HPDE6-E6E7 (cell line): ENCODE measurements at regions not wholly inside any gene's neighbourhood (a gene's known extent, or its start where the extent isn't known, plus 50 kb on each side); places are given as distances from the start of the nearest gene placed in this dataset.

Experiments used
- DNase-seq: peaks from one replicate; pipeline ENCODE4 v3.0.0; 2011; ENCODE audit warnings: missing footprints; ENCODE audit errors: extremely low spot score

DNA sequence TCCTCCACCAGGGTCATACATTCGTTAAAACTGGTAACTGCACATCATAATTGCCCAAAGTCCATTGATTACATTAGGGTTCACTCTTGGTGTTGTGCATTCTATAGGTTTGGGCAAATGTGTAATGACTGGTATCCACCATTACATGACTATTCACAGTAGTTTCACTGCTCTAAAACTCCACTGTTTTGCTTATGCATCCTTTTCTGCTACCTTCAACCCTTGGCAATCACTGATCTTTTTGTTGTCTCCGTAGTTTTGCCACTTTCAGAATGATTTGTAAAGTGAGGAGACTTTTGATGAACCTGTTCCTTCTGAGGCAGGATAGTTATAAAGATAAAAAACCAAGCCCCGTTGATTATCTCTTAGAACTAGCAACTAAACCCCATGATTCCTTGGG is 187.3 kb upstream of the MCHR2 start:
- DNase-seq = no peak

DNA sequence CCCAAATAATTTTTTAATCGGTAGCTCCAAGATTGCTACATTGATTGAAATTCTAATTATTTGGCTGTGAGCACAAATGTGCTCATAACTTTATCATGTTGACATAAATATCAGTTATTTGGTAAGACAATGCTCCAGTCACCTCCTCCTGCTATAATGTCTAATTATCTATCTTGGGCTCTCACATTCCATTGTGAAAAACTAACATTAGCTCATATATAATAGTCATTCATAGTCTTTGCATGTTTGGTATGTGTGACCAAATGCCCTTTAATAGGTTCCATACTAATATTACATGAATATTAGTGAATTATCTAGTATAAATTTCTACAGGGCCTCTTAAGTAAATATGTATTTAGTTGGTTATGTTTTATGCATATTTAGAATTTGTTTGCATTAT is 185.6 kb upstream of the MCHR2 start:
- DNase-seq = no peak

DNA sequence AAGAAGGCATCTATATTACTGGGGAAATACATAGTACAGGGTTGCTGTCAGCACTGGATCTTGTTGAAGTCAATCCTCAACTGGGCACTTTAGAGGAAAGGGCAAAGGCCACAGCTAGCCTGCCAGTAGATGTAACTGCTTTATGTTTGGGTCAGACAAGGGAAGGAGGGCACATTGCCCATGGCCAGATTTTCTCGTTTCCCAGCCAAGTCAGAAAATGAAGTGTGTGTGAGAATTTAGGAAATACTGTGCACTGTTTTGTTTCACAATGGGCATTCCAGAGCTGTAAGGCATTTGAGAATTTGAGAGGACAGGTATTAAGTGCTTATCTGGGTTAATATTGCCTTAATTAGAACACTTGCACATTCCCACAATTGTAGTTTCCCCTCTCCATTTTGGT is 183.9 kb upstream of the MCHR2 start:
- no peak for DNase-seq

DNA sequence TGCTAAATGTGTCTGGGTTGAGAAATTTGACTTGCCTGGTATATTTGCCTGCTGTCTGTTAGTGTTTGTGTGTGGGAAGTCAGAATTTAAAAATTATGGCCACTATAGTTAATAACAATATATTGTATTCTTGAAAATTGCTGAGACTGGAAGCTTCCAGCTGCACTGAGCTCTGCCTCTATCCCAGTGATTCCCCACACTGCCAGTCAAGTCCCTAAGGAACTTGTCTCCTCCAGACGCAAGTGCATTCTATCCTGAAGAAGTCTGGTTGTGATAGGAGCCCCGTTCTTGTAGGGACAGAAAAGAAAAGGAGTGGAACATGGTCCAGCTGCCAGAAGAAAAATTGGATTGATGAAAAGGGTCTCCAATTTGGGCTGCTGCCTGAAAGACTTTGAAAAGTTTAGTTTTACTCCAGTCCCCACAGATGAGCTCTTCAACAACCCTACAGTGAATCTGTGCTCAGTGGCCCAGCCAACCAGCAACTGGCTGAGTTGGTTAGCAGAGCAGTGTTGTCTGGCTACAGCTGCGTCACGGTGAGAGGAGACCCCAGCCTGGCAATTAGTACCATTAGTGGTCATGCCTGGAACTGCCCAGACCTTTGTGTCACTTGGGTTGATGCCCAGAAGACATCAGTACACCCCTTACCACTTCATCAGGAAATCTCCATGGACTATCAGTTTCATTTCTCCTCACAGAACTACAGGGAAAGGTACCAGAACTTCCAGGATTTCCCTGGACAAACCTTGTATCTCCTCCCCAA is 183.1 kb upstream of the MCHR2 start:
- DNase-seq = no peak

DNA sequence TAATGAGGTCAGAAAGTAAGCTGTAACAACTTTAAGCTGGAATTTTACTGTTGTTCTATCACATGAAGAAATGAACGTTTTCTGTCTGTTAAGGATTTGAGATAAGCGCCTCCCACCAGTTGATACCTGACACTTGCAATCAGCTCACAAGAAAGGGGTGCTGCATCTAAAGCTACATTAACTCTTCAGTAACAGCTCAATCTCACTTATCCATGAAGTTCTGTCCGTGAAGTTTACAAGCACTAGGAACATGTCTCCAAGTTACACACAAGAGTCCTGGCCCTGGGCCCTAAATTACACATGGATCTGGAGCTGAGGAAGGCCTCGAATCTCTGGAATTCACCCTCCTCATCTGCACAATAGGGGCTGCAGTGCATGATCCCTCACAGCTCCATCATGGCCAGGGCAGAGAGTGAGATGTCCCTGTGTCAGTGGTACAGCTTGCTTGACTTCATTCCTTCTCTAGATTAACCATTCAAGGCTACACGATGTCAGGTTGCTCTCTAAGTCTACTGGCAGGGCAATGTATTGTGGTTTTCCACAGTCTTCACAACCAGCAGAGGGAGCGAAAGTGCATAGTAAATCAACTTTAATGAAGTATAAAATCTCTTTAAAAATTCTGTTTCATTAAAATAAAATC is 182.4 kb upstream of the MCHR2 start:
- DNase-seq = peak; percentile 21

DNA sequence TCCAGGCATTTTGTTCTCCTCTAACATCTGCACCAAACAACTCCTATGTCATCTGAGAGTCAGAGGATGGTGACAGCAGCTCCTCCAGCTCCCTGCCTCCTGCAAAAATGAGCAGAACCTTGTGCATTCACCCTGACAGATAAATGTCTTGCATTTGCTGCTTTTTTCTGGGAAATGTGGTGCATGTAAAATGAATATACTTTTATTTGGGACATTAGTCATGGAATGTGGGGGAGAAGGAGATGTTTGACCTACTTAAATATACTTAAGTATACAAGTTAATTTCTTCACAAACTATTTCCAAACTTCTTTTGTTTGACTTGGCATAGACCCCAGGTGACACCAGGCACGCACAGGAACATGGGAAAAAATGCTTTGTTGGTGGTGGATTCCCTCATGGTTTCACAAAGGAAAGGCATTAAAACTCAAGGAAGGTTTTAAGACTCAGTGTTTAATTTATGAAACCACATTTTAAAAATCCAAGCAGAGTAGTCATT is 181.8 kb upstream of the MCHR2 start:
- no peak for DNase-seq

DNA sequence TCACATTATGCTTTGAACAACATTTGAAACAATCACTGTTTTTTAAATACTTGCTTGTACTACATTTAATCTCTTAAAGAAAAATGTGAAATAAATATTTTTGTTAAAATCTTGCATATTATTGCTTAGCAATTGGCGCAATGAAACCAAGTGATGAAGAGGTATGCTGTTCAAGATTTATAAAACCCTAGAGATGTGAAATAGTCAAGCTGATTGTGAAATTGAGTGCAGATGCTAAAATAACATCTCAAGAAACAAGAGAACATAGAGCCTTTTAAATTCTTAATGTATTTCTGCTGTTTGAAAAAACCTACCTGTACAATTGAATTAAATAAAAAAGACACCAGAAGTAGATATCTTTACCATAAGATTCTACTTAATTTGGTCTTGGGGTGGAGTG is 179.2 kb upstream of the MCHR2 start:
- no peak for DNase-seq

DNA sequence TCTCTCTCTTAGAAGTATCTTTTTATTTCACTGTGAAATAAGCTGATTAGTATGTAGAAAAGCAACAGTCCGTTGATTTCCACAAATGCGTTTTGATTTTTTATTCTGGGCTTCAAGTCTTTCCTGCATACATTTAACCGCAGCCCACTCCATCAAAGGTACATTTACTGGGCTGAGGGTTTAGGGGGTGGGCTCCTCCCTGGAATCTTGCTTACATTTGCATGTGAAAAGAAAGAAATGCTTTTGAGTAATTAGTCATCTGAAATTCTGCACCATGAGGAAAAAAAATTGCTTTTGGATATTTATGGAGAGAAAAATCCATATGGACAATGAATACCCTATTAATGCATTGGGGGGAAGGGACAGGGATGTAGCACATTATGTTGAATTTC is 178.3 kb upstream of the MCHR2 start:
- DNase-seq = no peak

DNA sequence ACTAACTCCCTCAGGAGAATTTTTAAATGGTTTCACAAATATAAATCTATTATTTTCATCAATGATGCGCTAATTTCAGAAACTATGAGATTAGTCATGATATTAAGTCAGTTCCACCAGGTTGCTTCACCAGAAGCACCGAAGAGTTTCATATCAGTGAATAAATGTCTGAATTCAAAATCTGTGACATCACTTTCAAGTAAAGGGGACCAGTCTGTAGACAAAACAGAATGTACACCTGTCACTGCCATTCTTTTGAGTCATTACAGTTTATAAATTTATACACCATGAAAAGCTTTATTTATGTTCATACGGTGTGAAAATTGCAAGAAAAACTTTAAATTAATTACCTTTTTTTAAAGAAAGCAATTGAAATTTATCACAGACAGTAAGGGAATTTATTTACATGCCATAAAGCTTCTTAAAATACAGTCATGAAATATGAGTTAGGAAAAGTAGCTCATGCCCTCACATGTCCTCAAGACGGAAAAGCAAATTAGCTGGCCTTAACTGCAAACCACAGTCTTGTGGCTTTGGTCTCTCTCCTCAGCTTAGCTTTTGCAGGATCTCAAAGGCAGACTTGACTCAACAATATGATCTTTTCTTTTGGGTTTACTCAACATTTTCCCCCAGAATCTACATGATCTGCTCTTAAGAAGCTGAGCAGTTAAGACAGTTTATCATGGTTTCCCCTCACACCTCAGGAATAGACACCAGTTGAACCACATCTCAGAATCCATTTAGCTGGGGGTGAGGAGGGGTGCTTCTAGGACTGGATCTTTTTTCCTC is 177.7 kb upstream of the MCHR2 start:
- no peak for DNase-seq

DNA sequence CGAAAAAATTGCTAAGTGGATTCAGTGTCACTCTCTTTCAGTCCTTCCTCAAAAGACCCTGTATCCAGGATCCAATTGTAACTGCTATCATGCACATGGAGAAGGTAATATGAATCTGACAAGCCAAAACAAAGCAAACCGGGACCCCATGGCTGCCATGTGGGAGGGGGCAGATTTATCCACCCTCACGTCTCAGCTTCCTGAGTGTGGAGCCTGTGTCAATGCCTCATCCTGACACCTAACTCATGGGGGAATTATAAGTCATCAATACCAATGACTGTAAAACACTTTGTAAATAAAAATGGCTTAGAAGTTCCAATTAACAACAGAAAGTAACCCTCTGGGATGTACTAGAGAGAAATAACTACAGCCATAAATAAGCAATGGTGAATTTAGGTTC is 174.1 kb upstream of the MCHR2 start:
- DNase-seq = no peak

DNA sequence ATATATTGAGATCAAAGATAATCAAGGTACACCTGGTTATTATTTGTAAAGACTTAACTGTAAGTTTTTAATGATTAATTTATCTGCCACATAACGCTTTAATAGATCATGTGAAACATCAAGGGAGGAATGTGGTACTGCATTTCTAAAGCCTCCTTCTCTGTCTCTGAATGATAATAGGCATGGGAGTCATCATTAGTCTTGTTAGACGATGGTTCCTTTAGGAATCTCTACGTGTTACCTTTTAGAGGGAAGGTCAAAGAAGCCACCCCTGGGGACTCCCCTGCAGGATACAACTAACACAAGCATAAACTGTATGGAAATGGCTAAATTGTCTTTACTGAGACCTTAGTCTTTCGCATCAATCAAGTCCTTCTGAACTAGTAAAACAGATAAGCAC is 173.6 kb upstream of the MCHR2 start:
- DNase-seq = no peak

DNA sequence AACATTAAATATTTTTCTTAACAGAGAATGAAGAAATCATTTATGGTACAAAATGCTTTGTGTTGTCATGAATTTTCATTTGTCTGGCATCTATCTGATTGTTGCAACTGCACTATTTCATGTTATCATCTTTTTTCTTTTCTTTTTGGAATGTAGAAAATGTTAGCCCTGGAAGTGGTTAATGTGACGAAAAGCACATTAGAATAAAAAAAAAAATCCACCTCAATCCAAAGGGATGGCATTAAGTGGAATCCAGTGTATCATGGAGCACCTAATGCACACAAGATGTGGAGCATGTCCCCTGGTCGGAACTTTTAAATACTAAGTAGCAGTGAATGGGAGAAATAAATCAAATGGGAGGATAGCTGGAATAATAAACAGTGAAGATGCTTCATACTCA is 172.9 kb upstream of the MCHR2 start:
- no peak for DNase-seq

DNA sequence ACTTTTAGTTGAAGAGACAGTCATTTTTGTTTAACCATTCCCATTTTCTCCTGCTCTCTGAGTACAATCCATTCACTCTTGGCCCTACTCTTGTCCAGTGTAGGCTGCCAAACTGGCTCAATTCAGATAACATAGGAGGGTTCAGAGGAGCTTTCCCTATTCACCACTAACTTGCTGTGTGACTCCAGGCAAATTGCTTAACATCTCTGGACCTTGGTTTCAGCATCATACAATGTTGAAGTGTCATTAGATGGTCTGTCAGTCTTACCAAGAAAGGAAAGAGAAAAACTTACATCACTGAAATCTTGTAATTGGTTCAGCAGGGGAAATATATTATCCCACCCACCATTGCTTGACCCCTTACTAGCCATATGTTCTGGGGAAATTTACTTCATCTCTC is 171.4 kb upstream of the MCHR2 start:
- DNase-seq = no peak

DNA sequence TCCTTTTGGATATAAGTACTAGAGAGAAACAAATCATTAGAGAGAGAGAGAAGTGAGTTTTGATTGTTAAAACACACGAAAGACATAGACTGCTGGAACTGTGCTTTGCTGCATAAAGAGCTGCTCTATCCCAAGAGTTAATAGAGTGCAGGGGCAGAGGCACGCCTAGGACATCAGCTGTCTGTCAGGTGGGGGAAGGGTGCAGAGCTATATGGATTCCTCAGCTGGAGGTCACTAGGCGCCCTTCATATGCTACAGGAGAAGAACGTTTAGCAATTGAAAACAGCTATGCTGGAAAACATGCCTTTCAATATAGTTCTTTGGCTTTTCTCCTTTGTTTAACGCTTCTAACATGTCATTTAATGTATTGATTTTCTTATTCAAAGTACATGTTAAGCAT is 169.0 kb upstream of the MCHR2 start:
- DNase-seq = no peak

DNA sequence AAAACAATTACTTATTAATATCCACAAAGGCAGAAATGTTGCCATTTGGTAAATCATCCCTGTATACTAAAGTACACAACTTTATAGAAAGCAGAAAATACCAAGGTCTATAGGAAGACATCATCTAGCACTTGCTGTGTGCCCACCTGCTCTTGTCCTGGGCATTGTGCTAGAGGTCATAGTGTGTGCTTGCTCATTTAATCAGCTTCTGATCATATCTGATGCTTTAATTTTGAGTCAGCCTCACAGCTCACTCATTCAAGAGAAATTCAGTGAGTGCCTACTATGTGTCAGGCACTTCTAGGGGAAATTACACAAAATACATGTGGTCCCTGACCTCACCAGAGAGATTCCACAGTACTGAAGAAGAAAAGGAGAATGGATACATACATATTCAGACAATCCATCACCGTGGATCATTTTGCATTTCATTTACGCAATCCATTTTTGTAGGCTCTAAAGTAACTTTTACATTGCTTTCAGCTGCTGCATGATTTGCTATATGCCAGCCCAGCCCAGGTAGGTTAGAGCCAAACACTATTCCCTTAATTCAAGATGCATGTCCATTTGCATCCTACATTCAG is 167.9 kb upstream of the MCHR2 start:
- no peak for DNase-seq

DNA sequence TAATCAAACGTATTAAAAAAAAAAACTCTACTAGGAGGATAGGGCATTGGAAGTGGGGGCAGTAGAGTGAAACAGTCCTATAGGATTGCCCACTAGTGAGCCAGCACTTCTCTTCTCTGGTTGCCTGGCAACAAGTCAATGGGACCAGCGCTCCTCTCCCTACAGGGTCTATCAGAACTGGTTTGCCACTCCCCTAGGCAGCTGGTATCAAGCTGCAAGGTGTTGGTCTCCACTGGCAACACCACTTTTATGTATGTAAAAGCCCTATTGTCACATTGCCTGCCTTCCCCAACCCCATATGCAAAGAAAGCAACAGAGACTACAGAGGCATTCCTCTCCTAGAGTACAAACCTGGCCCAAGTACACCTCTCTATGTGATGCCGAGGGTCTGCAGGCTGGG is 166.9 kb upstream of the MCHR2 start:
- DNase-seq = no peak

DNA sequence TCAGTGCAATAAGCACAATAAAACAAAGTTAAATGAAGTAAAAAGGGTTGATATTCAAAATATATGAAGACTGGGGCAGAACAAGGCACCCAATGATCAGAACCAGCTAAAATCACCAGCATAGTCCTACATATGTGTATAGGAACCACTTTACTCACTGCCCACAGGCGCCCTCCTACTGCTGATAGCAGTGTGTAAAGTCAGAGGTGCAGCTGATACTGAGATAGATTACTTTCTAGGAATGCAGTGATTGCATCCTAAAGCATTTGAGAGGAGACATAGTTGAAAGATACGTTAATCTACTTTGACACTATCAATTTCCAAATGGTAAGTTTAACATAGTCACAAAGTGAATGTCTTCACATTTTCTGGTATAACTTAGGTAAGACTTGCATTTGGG is 161.1 kb upstream of the MCHR2 start:
- DNase-seq = no peak

DNA sequence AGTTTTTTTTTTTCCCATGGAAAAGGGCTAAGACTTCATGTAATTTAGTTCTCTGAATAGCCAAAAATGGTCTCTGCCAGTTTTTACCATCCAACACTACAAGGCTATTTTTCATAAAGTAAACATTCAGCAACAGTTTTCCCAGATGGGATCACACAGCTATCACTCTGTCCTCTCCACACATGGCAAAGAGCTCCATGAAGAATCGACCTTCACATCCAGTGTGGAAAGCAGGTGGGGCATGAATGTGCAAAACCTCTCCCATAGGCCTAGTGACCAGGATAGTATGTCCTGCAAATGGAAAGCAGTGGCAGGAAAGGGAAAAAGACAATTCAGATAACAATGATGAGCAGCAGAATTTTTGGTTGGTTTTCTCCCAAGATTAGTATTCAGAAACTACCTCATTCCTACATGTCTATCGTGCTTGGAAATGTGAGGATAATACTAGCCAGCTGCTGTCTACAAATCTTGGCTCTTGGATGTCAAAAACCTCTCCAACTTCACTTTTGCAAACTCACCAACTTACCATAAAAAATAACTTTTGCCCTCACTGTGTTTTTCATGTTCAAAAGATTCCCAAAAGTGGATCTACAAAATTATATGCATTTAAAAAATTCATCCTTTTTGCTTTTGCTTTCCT is 159.7 kb upstream of the MCHR2 start:
- DNase-seq = no peak

DNA sequence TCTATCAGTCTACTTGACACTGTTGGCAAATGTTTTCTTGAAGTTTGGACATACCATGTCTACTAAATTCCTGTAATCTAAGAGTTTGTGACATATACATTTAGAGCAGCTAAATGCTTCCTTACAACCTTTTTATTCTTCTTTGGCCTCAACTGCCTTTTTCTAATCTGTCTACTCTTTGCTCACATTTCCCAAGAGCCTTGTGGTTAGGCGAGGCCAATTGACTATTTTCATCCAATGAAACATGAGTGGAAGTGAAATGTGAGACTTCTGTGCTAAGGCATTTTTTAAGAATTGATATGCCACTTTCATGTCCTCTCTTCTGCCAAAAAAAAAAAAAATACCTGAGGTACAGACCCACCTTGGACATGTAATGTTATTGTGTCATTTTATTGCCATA is 158.2 kb upstream of the MCHR2 start:
- no peak for DNase-seq

DNA sequence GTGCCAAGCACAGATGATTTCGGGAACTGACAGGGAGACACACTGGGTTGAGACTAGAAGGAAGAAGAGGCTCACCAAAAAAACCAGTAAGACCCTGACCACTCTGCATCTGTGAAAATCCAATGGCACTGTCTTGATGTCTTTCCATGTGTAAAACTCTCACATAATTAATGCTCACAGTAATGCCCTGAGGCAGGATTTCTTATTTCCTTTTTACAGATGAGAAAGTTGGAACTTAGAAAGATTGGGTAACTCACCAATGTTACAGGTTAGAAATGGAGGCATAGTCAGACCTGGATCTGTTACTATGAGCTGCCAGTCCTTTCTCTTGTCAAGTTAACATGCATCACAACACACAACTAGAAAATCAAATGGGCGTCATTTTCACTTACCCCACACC is 151.0 kb upstream of the MCHR2 start:
- no peak for DNase-seq

DNA sequence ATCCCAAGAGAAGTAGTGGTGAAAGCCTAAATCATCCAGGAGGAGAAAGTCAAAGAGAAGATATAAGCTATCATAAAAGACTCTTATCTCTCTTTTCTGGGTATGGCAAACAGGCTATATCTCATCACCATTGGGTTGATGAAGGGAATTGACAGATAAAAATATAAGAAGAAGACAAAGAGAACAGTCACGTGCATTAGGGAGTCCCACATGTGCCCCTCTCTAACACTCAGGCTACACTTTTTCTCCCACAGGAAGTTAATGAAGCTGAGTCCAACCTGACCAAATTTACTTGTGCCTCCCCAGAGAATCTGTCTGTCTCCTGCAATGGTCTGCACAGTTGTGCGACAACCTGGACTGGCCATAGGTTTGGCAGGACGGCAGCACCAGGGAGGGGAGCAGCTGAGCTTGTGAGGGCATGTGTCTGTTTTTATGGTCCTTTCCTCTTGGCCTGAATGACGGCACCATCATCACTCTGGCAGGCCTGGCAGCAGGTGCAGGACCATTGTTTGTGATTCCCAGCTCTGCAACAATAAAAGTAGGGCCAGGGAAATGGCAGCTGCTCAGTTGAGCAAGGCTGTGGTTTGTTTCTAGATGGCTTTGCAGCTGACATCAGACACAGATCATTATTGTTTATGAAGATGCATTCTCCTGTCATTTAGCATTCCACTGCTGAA is 144.5 kb upstream of the MCHR2 start:
- no peak for DNase-seq
